ENCODE measurements at regions not wholly inside any gene's neighbourhood (a gene's known extent, or its start where the extent isn't known, plus 50 kb on each side); places are given as distances from the start of the nearest gene placed in this dataset.

GRCh38 chr13:50107205-50107604, 92.0 kb downstream of the KCNRG start:
- Histone ChIP-seq H3K9me3 (no peaks in the 10 kb centered on the region), H3K4me3 (no peak overlapping the region), H3K36me3 (no peaks in the 10 kb centered on the region), H3K4me1 (peaks cover 0 to 31% (median 7%) of the 10 kb centered on the region in 4 donors), H3K27ac (peak overlapping the region in 2 of 4 donors; percentile 2 to 28), H3K27me3 (no peaks in the 10 kb centered on the region)
- in situ Hi-C loops (cut with MboI; ENCODE audit: low pct_ligation_motif_present in 1 of 4, low pct_unique_long_range_greater_than_20kb in 1 of 4, low sequenced_read_pairs in 3 of 4) (no loop called here), intact Hi-C loops (cut with DNase I; ENCODE audit: low total_unique reads) (no loop called here)
- WGBS, 2 donors (ENCODE audit: low coverage in 1 of 2), result 71 to 75% methylated on average over 1 of the region's 1 CpG
- TF ChIP-seq POLR2AphosphoS5 (IDR thresholded peaks at IDR 0.05), result no peak
- no peak for TF ChIP-seq POLR2A (IDR thresholded peaks at IDR 0.05)
- no peak for TF ChIP-seq CTCF (IDR thresholded peaks at IDR 0.05)
- no peak for TF ChIP-seq EP300 (IDR thresholded peaks at IDR 0.05; ENCODE audit: low read depth)
- no peak for DNase-seq

GRCh38 chr13:50114961-50115360, 99.7 kb downstream of the KCNRG start:
- DNase-seq, result no peak
- WGBS, 2 donors (ENCODE audit: low coverage in 1 of 2), result 58 to 70% methylated on average over 2 of the region's 2 CpGs

GRCh38 chr13:50115695-50116094, 100.5 kb downstream of the KCNRG start:
- 94% methylated on average over 3 of the region's 3 CpGs for WGBS, 2 donors (ENCODE audit: low coverage in 1 of 2)
- TF ChIP-seq POLR2AphosphoS5 (IDR thresholded peaks at IDR 0.05) (no peak), EP300 (IDR thresholded peaks at IDR 0.05; ENCODE audit: low read depth) (no peak), POLR2A (IDR thresholded peaks at IDR 0.05) (no peak), CTCF (IDR thresholded peaks at IDR 0.05) (no peak)
- Histone ChIP-seq H3K36me3 (no peaks in the 10 kb centered on the region), H3K9me3 (no peaks in the 10 kb centered on the region), H3K27ac (no peak overlapping the region), H3K27me3 (no peaks in the 10 kb centered on the region), H3K4me1 (peaks cover 8 to 47% (median 11%) of the 10 kb centered on the region in 4 donors), H3K4me3 (no peak overlapping the region)
- in situ Hi-C loops (cut with MboI; ENCODE audit: low pct_ligation_motif_present in 1 of 4, low pct_unique_long_range_greater_than_20kb in 1 of 4, low sequenced_read_pairs in 3 of 4) (no loop called here), intact Hi-C loops (cut with DNase I; ENCODE audit: low total_unique reads) (no loop called here)
- no peak for DNase-seq

More at GRCh38 chr13:50114961-50115360, 99.7 kb downstream of the KCNRG start:
- intact Hi-C loops (cut with DNase I; ENCODE audit: low total_unique reads), result no loop called here
- Histone ChIP-seq H3K27me3 (no peaks in the 10 kb centered on the region), H3K27ac (no peak overlapping the region), H3K4me3 (no peak overlapping the region), H3K36me3 (no peaks in the 10 kb centered on the region), H3K4me1 (peaks cover 8 to 43% (median 11%) of the 10 kb centered on the region in 4 donors), H3K9me3 (no peaks in the 10 kb centered on the region)
- in situ Hi-C loops (cut with MboI; ENCODE audit: low pct_ligation_motif_present in 1 of 4, low pct_unique_long_range_greater_than_20kb in 1 of 4, low sequenced_read_pairs in 3 of 4), result no loop called here
- no peak for TF ChIP-seq POLR2AphosphoS5 (IDR thresholded peaks at IDR 0.05)
- TF ChIP-seq CTCF (IDR thresholded peaks at IDR 0.05), result no peak
- TF ChIP-seq POLR2A (IDR thresholded peaks at IDR 0.05), result no peak
- no peak for TF ChIP-seq EP300 (IDR thresholded peaks at IDR 0.05; ENCODE audit: low read depth)

- DNase-seq, result no peak
- intact Hi-C loops (cut with DNase I; ENCODE audit: low total_unique reads), result no loop called here
Observed at GRCh38 chr13:50116430-50116973, 101.3 kb downstream of the KCNRG start.

More at GRCh38 chr13:50116430-50116973, 101.3 kb downstream of the KCNRG start:
- TF ChIP-seq POLR2A (IDR thresholded peaks at IDR 0.05), result no peak
- TF ChIP-seq POLR2AphosphoS5 (IDR thresholded peaks at IDR 0.05), result no peak
- TF ChIP-seq CTCF (IDR thresholded peaks at IDR 0.05), result no peak
- TF ChIP-seq EP300 (IDR thresholded peaks at IDR 0.05; ENCODE audit: low read depth), result no peak
- Histone ChIP-seq H3K27me3 (no peaks in the 10 kb centered on the region), H3K4me1 (peaks cover 8 to 47% (median 11%) of the 10 kb centered on the region in 4 donors), H3K4me3 (no peak overlapping the region), H3K9me3 (no peaks in the 10 kb centered on the region), H3K27ac (no peak overlapping the region), H3K36me3 (no peaks in the 10 kb centered on the region)
- 70 to 74% methylated on average over 5 of the region's 5 CpGs for WGBS, 2 donors (ENCODE audit: low coverage in 1 of 2)
- in situ Hi-C loops (cut with MboI; ENCODE audit: low pct_ligation_motif_present in 1 of 4, low pct_unique_long_range_greater_than_20kb in 1 of 4, low sequenced_read_pairs in 3 of 4), result no loop called here

All from transverse colon (tissue), 4 donors.